Activated T-cell treated with anti-CD3 and anti-CD28 coated beads, Interleukin-2, amount 50 U/mL, for 72 hours (primary cell): ENCODE measurements at regions not wholly inside any gene's neighbourhood (a gene's known extent, or its start where the extent isn't known, plus 50 kb on each side); places are given as distances from the start of the nearest gene placed in this dataset.

ENCODE experiments used
- ATAC-seq, 2 donors: fragments of 150-1000 bp; cut with Tn5 transposase; replicated peaks in 1 of 2; 2 replicates each; pipeline ENCODE4 v1.10.0; 2021; ENCODE audit warnings: moderate library complexity in 2 of 2, mild to moderate bottlenecking in 1 of 2
- DNase-seq, 2 donors: peaks; one replicate each; pipeline ENCODE4 v3.0.0; 2021 to 2022; ENCODE audit warnings: mixed read lengths in 1 of 2
- H3K27ac Mint-ChIP-seq: one replicate; pipeline ENCODE4 v1.8.0; 2022; ENCODE audit warnings: mild to moderate bottlenecking, moderate library complexity, mixed read lengths
- H3K27me3 Mint-ChIP-seq: one replicate; pipeline ENCODE4 v1.8.0; 2022; ENCODE audit warnings: low read depth, mixed read lengths
- H3K36me3 Mint-ChIP-seq, 2 donors: one replicate each; pipeline ENCODE4 v1.8.0; 2022; ENCODE audit warnings: mixed read lengths in 2 of 2, mild to moderate bottlenecking in 1 of 2; ENCODE audit not compliant: insufficient read depth in 2 of 2
- H3K4me1 Mint-ChIP-seq: one replicate; pipeline ENCODE4 v1.8.0; 2022; ENCODE audit warnings: low read depth, mixed read lengths
- H3K4me3 Mint-ChIP-seq, 2 donors: one replicate each; pipeline ENCODE4 v1.8.0; 2022; ENCODE audit warnings: mild to moderate bottlenecking in 2 of 2, mixed read lengths in 2 of 2, moderate library complexity in 2 of 2
- H3K9me3 Mint-ChIP-seq, 2 donors: one replicate each; pipeline ENCODE4 v1.8.0; 2022; ENCODE audit warnings: mixed read lengths in 2 of 2

DNA sequence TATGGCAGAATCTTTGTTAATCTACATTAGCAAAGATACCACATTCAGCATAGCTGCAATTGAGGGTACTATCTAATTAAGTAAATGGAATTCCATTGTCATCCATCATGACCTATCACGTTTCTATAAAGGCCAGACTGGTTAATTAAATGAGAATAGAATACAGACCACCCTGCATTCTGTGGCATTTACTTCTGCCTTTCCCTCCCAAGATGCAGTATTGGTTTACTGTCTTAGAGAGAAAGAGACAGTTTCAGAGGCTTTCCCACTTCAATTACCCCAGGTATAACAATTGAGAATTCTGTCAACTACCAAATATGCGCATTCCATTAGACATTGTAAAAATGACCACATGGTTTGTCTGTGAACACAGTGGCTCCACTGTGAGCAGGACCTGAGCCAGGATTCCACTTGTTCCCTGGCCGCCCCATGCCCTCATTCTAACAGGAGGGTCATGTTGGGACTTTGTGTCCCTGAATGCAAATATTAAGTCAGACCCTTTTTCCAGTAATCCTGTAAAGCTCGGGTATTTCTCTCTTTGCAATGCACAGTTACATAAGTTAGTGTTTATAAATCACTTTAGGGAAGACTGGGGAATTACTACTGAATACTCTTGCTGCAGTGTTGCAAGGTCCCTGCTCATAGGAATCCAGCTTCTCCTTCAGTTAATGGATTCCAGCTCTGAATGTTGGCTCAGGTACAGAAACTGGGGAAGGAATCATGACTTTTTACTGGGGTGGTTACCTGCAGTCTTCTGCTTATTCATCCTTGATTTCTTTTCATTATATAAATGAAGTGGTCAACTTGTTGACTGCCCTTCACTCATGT lies 261.0 kb downstream of the PDGFC start:
- no peak for DNase-seq
- H3K4me3 Mint-ChIP-seq = no peak overlapping the region
- H3K27ac Mint-ChIP-seq = no peak overlapping the region
- H3K4me1 Mint-ChIP-seq = no peaks in the 10 kb centered on the region
- no peaks in the 10 kb centered on the region for H3K27me3 Mint-ChIP-seq
- H3K36me3 Mint-ChIP-seq = no peaks in the 10 kb centered on the region
- ATAC-seq = no peak
- H3K9me3 Mint-ChIP-seq = peaks cover 0 to 3% of the 10 kb centered on the region in 2 donors

GRCh38 chr4:156705311-156705710 lies 266.3 kb downstream of the PDGFC start:
- no peak overlapping the region for H3K27ac Mint-ChIP-seq
- H3K9me3 Mint-ChIP-seq = peaks cover 0 to 3% of the 10 kb centered on the region in 2 donors
- no peak for DNase-seq

DNA sequence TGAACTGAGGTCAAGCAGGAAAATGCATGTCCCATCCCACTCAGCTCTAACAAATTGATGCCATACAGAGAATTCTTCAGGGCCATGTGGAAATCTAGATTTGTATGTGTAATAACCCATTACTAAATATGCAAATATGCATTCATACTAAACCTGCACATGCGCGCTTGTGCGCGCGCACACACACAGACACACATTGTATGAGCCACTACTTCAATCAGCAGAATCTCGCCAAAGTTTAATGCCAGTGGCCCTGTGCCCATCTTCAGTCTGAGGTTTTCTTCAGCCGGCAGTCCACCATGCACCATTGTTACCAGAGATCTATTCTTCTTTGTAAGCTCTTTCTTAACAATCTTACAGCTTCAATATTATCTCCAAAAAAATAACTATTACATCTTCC lies 276.4 kb downstream of the PDGFC start:
- no peak overlapping the region for H3K4me3 Mint-ChIP-seq
- no peak overlapping the region for H3K27ac Mint-ChIP-seq
- no peaks in the 10 kb centered on the region for H3K27me3 Mint-ChIP-seq
- no peaks in the 10 kb centered on the region for H3K36me3 Mint-ChIP-seq
- ATAC-seq = no peak
- no peaks in the 10 kb centered on the region for H3K4me1 Mint-ChIP-seq
- no peak for DNase-seq
- peaks cover 2 to 6% of the 10 kb centered on the region in 2 donors for H3K9me3 Mint-ChIP-seq

More at GRCh38 chr4:156705311-156705710, 266.3 kb downstream of the PDGFC start:
- ATAC-seq = no peak
- no peaks in the 10 kb centered on the region for H3K36me3 Mint-ChIP-seq
- H3K4me3 Mint-ChIP-seq = no peak overlapping the region
- no peaks in the 10 kb centered on the region for H3K4me1 Mint-ChIP-seq
- H3K27me3 Mint-ChIP-seq = no peaks in the 10 kb centered on the region

DNA sequence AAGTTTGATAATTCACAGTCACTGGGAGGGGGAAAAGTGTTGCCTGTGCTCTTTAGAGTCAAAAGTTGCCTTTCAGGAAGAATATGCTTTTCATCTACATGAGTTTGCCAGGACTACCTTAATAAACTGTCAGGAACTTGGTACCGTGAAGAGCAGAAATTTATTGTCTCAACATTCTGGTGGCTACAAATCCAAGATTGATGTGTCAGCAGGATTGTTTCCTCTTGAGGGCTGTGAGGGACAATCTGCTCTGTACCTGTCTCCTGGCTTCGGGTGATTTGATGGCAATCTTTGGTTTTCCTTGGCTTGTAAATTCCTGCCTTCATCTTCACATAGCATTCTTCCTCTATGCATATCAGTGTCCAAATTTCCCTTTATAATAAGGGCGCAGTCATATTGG lies 277.2 kb downstream of the PDGFC start:
- Mint-ChIP-seq H3K9me3 (peaks cover 2 to 6% of the 10 kb centered on the region in 2 donors), H3K27me3 (no peaks in the 10 kb centered on the region), H3K4me1 (no peaks in the 10 kb centered on the region), H3K36me3 (no peaks in the 10 kb centered on the region), H3K4me3 (no peak overlapping the region), H3K27ac (no peak overlapping the region)
- no peak for DNase-seq
- ATAC-seq = no peak

DNA sequence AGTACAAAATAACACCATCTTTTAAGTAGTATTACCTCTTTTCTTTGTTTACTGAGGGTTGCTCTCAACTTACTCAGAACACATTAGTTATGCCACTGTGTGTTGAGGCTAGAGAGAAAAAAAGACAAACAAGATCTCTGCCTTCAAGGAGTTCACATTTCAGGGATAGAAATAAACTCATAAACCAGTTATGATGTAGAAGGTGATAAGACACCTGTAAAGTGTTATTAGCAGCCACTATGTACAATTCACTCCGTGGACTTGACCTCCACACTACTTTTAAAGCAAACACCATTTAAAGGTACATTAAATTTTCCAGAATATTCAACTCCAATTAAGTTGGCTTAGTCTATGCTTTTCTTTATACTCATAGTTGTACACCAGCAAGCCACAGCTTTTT lies 278.0 kb downstream of the PDGFC start:
- Mint-ChIP-seq H3K4me1 (no peaks in the 10 kb centered on the region), H3K4me3 (no peak overlapping the region), H3K36me3 (no peaks in the 10 kb centered on the region), H3K9me3 (peaks cover 4% of the 10 kb centered on the region in 2 donors), H3K27ac (no peak overlapping the region), H3K27me3 (no peaks in the 10 kb centered on the region)
- ATAC-seq (no peak), DNase-seq (no peak)

DNA sequence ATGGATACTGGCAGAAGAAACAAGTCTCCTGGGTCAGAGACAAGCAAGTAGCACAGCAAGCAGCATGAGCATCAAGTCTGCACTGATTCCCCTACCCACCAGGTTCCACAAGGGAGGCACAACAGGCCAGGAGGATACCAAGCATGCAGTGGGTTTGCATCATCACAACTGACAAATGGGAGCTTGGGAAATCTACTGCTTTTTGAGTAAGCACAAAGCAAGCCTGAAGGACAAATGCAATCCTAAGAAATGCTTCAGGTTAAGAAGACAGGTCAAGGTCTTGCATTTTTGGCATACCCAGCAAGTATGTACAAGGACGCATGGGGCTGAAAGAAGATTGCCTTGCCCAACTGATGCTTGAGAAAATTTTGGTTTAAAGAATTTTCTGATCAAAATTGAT lies 279.6 kb downstream of the PDGFC start:
- peaks cover 4% of the 10 kb centered on the region in 2 donors for H3K9me3 Mint-ChIP-seq

GRCh38 chr4:156690572-156690971 lies 281.0 kb downstream of the PDGFC start:
- H3K4me1 Mint-ChIP-seq = no peaks in the 10 kb centered on the region
- H3K27ac Mint-ChIP-seq = no peak overlapping the region
- ATAC-seq = no peak
- no peak overlapping the region for H3K4me3 Mint-ChIP-seq
- H3K27me3 Mint-ChIP-seq = no peaks in the 10 kb centered on the region
- H3K36me3 Mint-ChIP-seq = no peaks in the 10 kb centered on the region
- H3K9me3 Mint-ChIP-seq = peaks cover 2 to 4% of the 10 kb centered on the region in 2 donors
- DNase-seq = no peak

More for the DNA sequence above, 279.6 kb downstream of the PDGFC start:
- Mint-ChIP-seq H3K4me1 (no peaks in the 10 kb centered on the region), H3K4me3 (no peak overlapping the region), H3K27me3 (no peaks in the 10 kb centered on the region), H3K36me3 (no peaks in the 10 kb centered on the region), H3K27ac (no peak overlapping the region)
- ATAC-seq (no peak), DNase-seq (no peak)

- no peak overlapping the region for H3K27ac Mint-ChIP-seq
- DNase-seq = no peak
- ATAC-seq = no peak
- H3K4me1 Mint-ChIP-seq = no peaks in the 10 kb centered on the region
- no peaks in the 10 kb centered on the region for H3K36me3 Mint-ChIP-seq
- H3K27me3 Mint-ChIP-seq = no peaks in the 10 kb centered on the region
- H3K4me3 Mint-ChIP-seq = no peak overlapping the region
- H3K9me3 Mint-ChIP-seq = peaks cover 0 to 2% of the 10 kb centered on the region in 2 donors
Measured at GRCh38 chr4:156686120-156686519, 285.5 kb downstream of the PDGFC start.

- H3K36me3 Mint-ChIP-seq = no peaks in the 10 kb centered on the region
- peaks cover 0 to 2% of the 10 kb centered on the region in 2 donors for H3K9me3 Mint-ChIP-seq
- no peaks in the 10 kb centered on the region for H3K4me1 Mint-ChIP-seq
- no peak for ATAC-seq
- no peak for DNase-seq
- no peak overlapping the region for H3K27ac Mint-ChIP-seq
- no peak overlapping the region for H3K4me3 Mint-ChIP-seq
- H3K27me3 Mint-ChIP-seq = no peaks in the 10 kb centered on the region
Measured at GRCh38 chr4:156685308-156685707, 286.3 kb downstream of the PDGFC start.

DNA sequence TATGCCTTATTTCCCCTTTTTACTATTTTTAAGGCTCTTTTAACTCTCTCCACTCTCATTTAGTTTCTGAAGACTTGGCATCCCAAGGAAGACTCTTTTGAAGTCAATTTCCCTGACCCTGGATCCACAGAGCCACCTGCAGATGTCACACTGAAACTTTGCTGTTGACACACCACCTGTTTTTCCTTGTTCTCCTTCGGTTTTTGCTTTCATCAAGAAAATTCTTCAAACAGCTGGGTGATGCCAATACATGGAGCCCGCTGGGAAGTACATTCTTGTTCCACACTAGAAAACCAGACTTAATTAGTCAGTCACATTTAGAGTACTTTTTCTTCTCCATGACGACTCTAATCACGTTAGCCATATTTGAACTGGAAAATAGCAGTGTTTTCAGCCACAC lies 293.9 kb downstream of the PDGFC start:
- Mint-ChIP-seq H3K4me3 (no peak overlapping the region), H3K9me3 (no peaks in the 10 kb centered on the region), H3K36me3 (no peaks in the 10 kb centered on the region), H3K27me3 (no peaks in the 10 kb centered on the region), H3K27ac (no peak overlapping the region), H3K4me1 (no peaks in the 10 kb centered on the region)
- no peak for ATAC-seq
- DNase-seq = no peak

DNA sequence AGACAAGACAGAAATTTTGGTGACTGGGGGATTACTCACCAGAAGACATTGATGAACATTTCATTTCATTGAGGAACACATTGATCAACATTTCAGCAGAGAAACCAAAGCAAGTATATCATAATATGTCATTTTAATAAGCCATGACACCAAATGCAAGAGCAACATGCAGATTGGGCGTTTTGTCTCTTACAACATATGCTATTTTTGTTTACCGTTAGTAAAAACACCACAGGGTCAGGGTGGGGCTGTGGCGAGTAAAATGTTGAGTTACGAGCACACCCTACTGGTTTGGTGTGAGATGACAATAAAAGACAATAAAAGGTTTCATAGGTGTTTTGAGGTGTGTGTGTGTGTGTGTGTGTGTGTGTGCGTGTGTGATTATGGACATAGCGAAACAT lies 294.5 kb downstream of the PDGFC start:
- DNase-seq (no peak), ATAC-seq (no peak)
- Mint-ChIP-seq H3K36me3 (no peaks in the 10 kb centered on the region), H3K27ac (no peak overlapping the region), H3K9me3 (no peaks in the 10 kb centered on the region), H3K27me3 (no peaks in the 10 kb centered on the region), H3K4me1 (no peaks in the 10 kb centered on the region), H3K4me3 (no peak overlapping the region)

DNA sequence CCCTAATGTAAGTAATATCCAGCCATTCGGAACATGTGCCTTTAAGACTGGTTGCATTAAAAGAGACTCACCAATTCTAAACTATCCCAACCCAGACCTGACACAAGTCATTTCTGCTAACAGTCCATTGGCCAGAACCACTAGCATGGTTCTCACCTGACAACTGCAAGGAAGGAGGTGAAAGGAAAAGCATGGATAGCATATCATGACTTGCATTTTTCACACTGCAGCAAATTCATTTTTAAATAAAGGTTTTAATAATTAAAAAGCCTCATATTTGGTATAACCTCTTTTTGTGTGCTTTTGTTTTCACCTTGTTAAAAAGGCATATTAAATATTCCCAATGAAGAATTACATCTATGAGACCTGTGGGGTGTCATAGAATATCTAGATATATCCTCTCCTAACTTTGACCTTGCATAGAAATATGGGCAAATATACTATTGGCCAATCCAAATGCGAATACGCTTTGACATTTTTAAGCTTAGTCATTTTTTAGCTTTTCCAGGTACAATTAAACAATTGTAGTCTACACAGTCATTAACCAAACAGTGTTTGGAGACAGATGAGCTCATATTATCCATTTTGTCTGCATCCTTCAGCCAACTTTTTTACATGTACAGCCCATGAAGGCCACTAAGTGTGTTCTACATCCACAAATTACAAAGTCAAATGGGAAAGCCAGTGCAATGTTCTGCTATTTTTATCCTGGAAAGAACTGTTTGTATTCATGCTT lies 295.3 kb downstream of the PDGFC start:
- DNase-seq (no peak), ATAC-seq (no peak)
- Mint-ChIP-seq H3K27ac (no peak overlapping the region), H3K9me3 (no peaks in the 10 kb centered on the region), H3K36me3 (no peaks in the 10 kb centered on the region), H3K27me3 (no peaks in the 10 kb centered on the region), H3K4me3 (no peak overlapping the region), H3K4me1 (no peaks in the 10 kb centered on the region)

DNA sequence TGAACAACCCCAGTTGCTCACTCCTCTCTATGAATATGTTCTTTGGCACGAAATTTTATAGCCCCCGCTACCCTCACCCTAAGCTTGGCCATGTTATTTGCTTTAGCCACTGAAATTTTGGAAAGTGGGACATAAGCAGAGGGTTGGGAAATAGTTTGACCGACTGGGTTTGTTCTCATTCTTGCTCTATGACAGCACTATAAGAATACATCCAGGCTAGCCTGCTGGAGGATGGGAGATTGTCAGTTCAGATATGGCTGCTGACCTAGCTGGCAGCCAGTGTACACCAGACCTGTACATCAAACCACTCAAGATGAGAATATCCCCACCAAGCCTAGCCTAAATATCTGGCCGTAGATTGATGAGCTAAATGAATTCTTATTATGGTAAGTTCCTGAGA lies 298.1 kb downstream of the PDGFC start:
- no peak overlapping the region for H3K4me3 Mint-ChIP-seq
- H3K9me3 Mint-ChIP-seq = peaks cover 0 to 2% of the 10 kb centered on the region in 2 donors
- DNase-seq = no peak
- no peaks in the 10 kb centered on the region for H3K4me1 Mint-ChIP-seq
- peaks cover 0 to 2% of the 10 kb centered on the region in 2 donors for H3K36me3 Mint-ChIP-seq
- H3K27me3 Mint-ChIP-seq = no peaks in the 10 kb centered on the region
- ATAC-seq = no peak
- H3K27ac Mint-ChIP-seq = no peak overlapping the region
